NCI-H2107 (cell line): ENCODE measurements at regions not wholly inside any gene's neighbourhood (a gene's known extent, or its start where the extent isn't known, plus 50 kb on each side); places are given as distances from the start of the nearest gene placed in this dataset.

Experiments
- DNase-seq: peaks from one replicate; lab custom pipeline; 2025; lab: John Stamatoyannopoulos, UW

- DNase-seq = no peak
These were observed 1348.6 kb upstream of the SLC10A2 start for GRCh38 chr13:104414771-104415170.

GRCh38 chr13:104414181-104414580 lies 1348.0 kb upstream of the SLC10A2 start:
- DNase-seq = no peak

- DNase-seq = no peak
These were observed 1345.0 kb upstream of the SLC10A2 start for GRCh38 chr13:104411141-104411765.

GRCh38 chr13:104408733-104409132 lies 1342.5 kb upstream of the SLC10A2 start:
- DNase-seq = no peak

GRCh38 chr13:104404325-104404724 lies 1338.1 kb upstream of the SLC10A2 start:
- DNase-seq = no peak

- no peak for DNase-seq
These were observed 1323.5 kb upstream of the SLC10A2 start for GRCh38 chr13:104389691-104390090.

GRCh38 chr13:104387510-104387909 lies 1321.3 kb upstream of the SLC10A2 start:
- no peak for DNase-seq

GRCh38 chr13:104385404-104385803 lies 1319.2 kb upstream of the SLC10A2 start:
- DNase-seq = no peak

- DNase-seq = no peak
These were observed 1316.7 kb upstream of the SLC10A2 start for GRCh38 chr13:104382951-104383350.

GRCh38 chr13:104376588-104376987 lies 1310.4 kb upstream of the SLC10A2 start:
- no peak for DNase-seq

GRCh38 chr13:104375614-104376013 lies 1309.4 kb upstream of the SLC10A2 start:
- DNase-seq = no peak

GRCh38 chr13:104372095-104372655 lies 1306.0 kb upstream of the SLC10A2 start:
- no peak for DNase-seq

GRCh38 chr13:104365430-104365829 lies 1299.2 kb upstream of the SLC10A2 start:
- no peak for DNase-seq

- no peak for DNase-seq
These were observed 1291.6 kb upstream of the SLC10A2 start for GRCh38 chr13:104357672-104358354.

GRCh38 chr13:104357174-104357573 lies 1291.0 kb upstream of the SLC10A2 start:
- no peak for DNase-seq

GRCh38 chr13:104355041-104355670 lies 1288.9 kb upstream of the SLC10A2 start:
- no peak for DNase-seq

GRCh38 chr13:104327211-104327610 lies 1261.0 kb upstream of the SLC10A2 start:
- DNase-seq = no peak

- no peak for DNase-seq
These were observed 1260.3 kb upstream of the SLC10A2 start for GRCh38 chr13:104326523-104326922.

- no peak for DNase-seq
These were observed 1255.5 kb upstream of the SLC10A2 start for GRCh38 chr13:104321756-104322155.

- no peak for DNase-seq
These were observed 1254.2 kb upstream of the SLC10A2 start for GRCh38 chr13:104320446-104320845.

GRCh38 chr13:104318121-104318520 lies 1251.9 kb upstream of the SLC10A2 start:
- no peak for DNase-seq

GRCh38 chr13:104315606-104316005 lies 1249.4 kb upstream of the SLC10A2 start:
- DNase-seq = no peak

GRCh38 chr13:104314926-104315535 lies 1248.8 kb upstream of the SLC10A2 start:
- DNase-seq = no peak
